ENCODE measurements at regions not wholly inside any gene's neighbourhood (a gene's known extent, or its start where the extent isn't known, plus 50 kb on each side); places are given as distances from the start of the nearest gene placed in this dataset.

- peaks cover 3% of the 10 kb centered on the region for H3K27me3 ChIP-seq (ENCODE audit: insufficient read depth, poor library complexity, severe bottlenecking)
- no peak for DNase-seq (ENCODE audit: low read depth in 1 of 2, low spot score in 1 of 2)
- no peak overlapping the region for H3K27ac ChIP-seq (replicated peaks)
- TF ChIP-seq, protein P1, sequence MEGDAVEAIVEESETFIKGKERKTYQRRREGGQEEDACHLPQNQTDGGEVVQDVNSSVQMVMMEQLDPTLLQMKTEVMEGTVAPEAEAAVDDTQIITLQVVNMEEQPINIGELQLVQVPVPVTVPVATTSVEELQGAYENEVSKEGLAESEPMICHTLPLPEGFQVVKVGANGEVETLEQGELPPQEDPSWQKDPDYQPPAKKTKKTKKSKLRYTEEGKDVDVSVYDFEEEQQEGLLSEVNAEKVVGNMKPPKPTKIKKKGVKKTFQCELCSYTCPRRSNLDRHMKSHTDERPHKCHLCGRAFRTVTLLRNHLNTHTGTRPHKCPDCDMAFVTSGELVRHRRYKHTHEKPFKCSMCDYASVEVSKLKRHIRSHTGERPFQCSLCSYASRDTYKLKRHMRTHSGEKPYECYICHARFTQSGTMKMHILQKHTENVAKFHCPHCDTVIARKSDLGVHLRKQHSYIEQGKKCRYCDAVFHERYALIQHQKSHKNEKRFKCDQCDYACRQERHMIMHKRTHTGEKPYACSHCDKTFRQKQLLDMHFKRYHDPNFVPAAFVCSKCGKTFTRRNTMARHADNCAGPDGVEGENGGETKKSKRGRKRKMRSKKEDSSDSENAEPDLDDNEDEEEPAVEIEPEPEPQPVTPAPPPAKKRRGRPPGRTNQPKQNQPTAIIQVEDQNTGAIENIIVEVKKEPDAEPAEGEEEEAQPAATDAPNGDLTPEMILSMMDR (IDR thresholded peaks at IDR 0.05; ENCODE audit: insufficient read depth, low read length): no peak
- TF ChIP-seq, protein P2, sequence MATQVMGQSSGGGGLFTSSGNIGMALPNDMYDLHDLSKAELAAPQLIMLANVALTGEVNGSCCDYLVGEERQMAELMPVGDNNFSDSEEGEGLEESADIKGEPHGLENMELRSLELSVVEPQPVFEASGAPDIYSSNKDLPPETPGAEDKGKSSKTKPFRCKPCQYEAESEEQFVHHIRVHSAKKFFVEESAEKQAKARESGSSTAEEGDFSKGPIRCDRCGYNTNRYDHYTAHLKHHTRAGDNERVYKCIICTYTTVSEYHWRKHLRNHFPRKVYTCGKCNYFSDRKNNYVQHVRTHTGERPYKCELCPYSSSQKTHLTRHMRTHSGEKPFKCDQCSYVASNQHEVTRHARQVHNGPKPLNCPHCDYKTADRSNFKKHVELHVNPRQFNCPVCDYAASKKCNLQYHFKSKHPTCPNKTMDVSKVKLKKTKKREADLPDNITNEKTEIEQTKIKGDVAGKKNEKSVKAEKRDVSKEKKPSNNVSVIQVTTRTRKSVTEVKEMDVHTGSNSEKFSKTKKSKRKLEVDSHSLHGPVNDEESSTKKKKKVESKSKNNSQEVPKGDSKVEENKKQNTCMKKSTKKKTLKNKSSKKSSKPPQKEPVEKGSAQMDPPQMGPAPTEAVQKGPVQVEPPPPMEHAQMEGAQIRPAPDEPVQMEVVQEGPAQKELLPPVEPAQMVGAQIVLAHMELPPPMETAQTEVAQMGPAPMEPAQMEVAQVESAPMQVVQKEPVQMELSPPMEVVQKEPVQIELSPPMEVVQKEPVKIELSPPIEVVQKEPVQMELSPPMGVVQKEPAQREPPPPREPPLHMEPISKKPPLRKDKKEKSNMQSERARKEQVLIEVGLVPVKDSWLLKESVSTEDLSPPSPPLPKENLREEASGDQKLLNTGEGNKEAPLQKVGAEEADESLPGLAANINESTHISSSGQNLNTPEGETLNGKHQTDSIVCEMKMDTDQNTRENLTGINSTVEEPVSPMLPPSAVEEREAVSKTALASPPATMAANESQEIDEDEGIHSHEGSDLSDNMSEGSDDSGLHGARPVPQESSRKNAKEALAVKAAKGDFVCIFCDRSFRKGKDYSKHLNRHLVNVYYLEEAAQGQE (IDR thresholded peaks at IDR 0.05; ENCODE audit: insufficient replicate concordance, low read depth): no peak
- TF ChIP-seq POLR2AphosphoS5 (IDR thresholded peaks at IDR 0.05; ENCODE audit: low read depth) (no peak), GABPA (IDR thresholded peaks at IDR 0.05; ENCODE audit: low read depth) (no peak), SPI1 (IDR thresholded peaks at IDR 0.05; ENCODE audit: borderline replicate concordance, low read depth) (no peak)
- no peak overlapping the region for H3K4me3 ChIP-seq (replicated peaks; ENCODE audit: insufficient read depth, low read length)
Measured at GRCh38 chr1:62928885-62929284, 145.0 kb downstream of the ATG4C start.

GRCh38 chr1:62937634-62938296 lies 153.8 kb downstream of the ATG4C start:
- Histone ChIP-seq H3K27me3 (ENCODE audit: insufficient read depth, poor library complexity, severe bottlenecking) (peaks cover 2% of the 10 kb centered on the region), H3K4me3 (replicated peaks; ENCODE audit: insufficient read depth, low read length) (no peak overlapping the region), H3K27ac (replicated peaks) (no peak overlapping the region)
- DNase-seq (ENCODE audit: low read depth in 1 of 2, low spot score in 1 of 2): no peak
- TF ChIP-seq POLR2AphosphoS5 (IDR thresholded peaks at IDR 0.05; ENCODE audit: low read depth): no peak
- TF ChIP-seq, protein P2 (IDR thresholded peaks at IDR 0.05; ENCODE audit: insufficient replicate concordance, low read depth): no peak
- TF ChIP-seq, protein P1 (IDR thresholded peaks at IDR 0.05; ENCODE audit: insufficient read depth, low read length): no peak

DNA sequence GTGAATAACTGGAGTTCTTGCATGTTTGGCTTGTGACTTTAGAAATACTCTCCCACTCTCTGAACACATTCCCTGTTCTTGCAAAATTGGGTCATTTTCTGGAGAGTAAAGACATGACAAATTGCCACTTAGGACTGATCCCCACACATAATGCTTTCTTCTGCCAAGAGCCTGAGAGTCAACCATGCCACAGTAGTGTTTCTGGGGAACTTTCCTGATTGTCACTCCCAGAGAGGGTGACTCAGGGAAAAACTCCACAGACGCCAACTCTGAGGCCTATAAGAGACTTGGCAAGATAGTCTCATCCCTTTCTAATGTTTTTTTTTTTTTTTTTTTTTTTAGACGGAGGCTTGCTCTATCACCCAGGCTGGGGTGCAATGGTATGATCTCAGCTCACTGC lies 157.8 kb downstream of the ATG4C start:
- no peak for DNase-seq (ENCODE audit: low read depth in 1 of 2, low spot score in 1 of 2)
- Histone ChIP-seq H3K27me3 (ENCODE audit: insufficient read depth, poor library complexity, severe bottlenecking) (no peaks in the 10 kb centered on the region), H3K4me3 (replicated peaks; ENCODE audit: insufficient read depth, low read length) (no peak overlapping the region), H3K27ac (replicated peaks) (no peak overlapping the region)
- TF ChIP-seq SPI1 (IDR thresholded peaks at IDR 0.05; ENCODE audit: borderline replicate concordance, low read depth) (no peak), GABPA (IDR thresholded peaks at IDR 0.05; ENCODE audit: low read depth) (no peak), POLR2AphosphoS5 (IDR thresholded peaks at IDR 0.05; ENCODE audit: low read depth) (no peak)
- TF ChIP-seq, protein P2 (IDR thresholded peaks at IDR 0.05; ENCODE audit: insufficient replicate concordance, low read depth): no peak
- TF ChIP-seq, protein P1 (IDR thresholded peaks at IDR 0.05; ENCODE audit: insufficient read depth, low read length): no peak
